IPS-18c (cell line): ENCODE measurements at regions not wholly inside any gene's neighbourhood (a gene's known extent, or its start where the extent isn't known, plus 50 kb on each side); places are given as distances from the start of the nearest gene placed in this dataset.

Source experiments
- H3K4me3 ChIP-seq: 2 replicates; pipeline ENCODE4 v1.7.0; 2013; ENCODE audit warnings: low read depth, mild to moderate bottlenecking, low read length, moderate library complexity; ENCODE audit not compliant: insufficient read depth
- H3K9me3 ChIP-seq: one replicate; pipeline ENCODE4 v1.6.1; 2013; ENCODE audit warnings: mild to moderate bottlenecking, low read length, moderate library complexity; ENCODE audit not compliant: control insufficient read depth, insufficient read depth

DNA sequence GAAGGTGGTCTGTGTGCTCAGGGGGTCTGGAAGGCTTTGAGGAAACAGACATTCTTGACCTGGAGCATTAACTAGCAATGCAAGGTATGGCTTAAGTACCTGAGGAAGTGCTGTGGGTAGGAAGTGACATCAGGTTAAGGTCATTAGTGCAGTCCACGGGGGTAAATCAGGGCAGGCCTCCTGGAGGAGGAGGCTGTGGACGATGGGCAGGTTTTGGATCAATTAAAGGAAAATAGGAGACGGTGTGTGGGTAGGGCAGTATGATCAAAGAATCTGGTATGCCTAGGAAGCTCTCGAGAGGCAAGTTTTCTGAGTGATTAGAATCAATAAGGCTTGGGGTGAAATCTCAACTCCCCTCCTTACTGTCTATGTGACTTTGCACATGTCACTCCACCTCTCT, 295.3 kb downstream of the AACS start:
- Histone ChIP-seq H3K4me3 (no peak overlapping the region), H3K9me3 (no peaks in the 10 kb centered on the region)

DNA sequence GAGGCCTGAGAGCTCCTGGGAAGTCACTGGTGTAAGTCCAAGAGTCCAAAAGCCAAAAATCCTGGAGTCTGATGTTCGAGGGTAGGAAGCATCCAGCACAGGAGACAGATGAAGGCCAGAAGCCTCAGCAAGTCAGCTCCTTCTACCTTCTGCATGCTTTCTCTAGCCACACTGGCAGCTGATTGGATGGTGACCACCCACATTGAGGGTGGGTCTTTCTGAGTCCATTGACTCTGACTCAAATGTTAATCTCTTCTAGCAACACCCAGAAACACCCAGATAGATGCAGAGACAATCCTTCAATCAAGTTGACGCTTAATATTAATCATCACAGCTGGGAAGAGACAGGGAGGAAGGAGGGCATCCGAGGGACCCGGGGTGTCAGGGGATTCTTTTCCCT, 305.8 kb downstream of the AACS start:
- no peak overlapping the region for H3K4me3 ChIP-seq
- no peaks in the 10 kb centered on the region for H3K9me3 ChIP-seq

DNA sequence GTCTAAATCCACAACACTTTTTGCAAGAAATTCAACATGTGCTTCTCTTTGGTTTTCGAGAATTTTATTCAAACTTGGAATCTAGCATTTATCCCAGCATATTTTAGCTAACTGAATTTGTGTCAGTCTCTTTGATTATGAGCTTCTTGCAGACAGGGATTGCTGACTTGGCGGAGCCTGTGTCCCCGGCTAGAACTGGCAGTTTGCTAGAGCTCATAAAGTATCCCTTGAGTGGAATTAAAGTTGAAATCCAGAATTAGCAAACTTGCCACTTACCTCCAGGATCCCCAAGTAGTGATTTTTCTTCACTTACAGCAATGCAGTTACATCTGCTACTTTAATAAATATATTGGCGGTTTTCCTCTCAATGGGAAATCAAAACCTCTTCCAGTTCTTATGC, 306.9 kb downstream of the AACS start:
- no peak overlapping the region for H3K4me3 ChIP-seq
- no peaks in the 10 kb centered on the region for H3K9me3 ChIP-seq

DNA sequence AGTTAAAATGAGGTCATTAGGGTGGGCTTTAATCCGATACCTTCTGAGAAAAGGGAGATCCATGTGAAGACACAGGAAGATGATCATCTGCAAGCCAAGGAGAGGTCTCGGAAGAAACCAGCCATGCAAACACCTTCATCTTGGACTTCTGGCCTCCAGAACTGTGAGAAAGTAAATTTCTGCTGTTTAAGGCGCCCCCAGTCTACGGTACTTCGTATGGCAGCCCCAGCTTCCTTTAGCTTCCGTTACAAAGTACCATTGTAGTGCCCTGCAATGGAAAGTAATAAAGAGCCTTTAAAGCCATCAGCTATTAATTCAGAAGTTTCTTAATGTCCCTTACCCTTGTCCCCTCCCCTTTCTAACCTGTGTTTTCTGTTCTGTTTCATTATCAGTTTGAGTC, 308.1 kb downstream of the AACS start:
- no peak overlapping the region for H3K4me3 ChIP-seq
- no peaks in the 10 kb centered on the region for H3K9me3 ChIP-seq

DNA sequence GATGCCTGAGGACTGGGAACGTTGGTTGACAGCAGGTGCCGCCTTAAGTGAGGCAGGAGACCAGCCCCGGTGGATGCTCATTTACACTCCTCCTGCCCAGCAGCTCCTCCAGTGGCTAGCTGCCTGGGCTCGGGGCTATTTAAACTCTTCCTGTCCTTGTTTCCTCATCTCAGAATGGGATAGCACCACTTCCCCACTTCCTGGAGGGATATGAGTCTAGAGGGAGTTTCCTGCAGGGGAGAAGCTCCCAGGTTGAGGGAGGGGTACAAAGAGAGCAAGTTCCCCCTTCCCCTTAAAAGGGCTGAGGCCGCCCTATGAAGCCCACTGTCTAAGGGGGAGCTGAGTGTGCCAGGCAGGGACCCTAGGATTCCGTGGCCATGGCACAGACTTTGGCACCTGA, 311.2 kb downstream of the AACS start:
- no peak overlapping the region for H3K4me3 ChIP-seq

DNA sequence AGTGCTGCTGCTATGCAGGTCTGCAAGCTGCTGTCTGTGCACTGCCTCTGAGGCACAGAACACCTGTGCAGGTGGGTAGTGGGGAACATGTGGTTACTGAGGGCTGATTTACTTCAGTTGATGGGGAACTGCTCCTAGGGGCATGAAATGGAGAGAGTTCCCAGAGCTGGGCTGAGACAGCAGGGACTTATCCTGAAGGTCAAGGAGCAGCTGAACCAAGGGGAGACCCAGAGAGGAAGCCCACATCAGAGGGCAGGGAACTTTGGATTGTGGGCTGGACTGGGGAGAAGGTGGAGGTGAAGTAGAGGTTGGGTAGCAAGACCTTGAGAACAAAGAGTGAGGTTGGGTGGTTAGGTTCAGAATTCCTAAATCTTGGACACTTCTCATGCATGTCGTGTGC, 311.9 kb downstream of the AACS start:
- Histone ChIP-seq H3K4me3 (no peak overlapping the region), H3K9me3 (no peaks in the 10 kb centered on the region)

More for the DNA sequence above, 311.2 kb downstream of the AACS start:
- no peaks in the 10 kb centered on the region for H3K9me3 ChIP-seq

DNA sequence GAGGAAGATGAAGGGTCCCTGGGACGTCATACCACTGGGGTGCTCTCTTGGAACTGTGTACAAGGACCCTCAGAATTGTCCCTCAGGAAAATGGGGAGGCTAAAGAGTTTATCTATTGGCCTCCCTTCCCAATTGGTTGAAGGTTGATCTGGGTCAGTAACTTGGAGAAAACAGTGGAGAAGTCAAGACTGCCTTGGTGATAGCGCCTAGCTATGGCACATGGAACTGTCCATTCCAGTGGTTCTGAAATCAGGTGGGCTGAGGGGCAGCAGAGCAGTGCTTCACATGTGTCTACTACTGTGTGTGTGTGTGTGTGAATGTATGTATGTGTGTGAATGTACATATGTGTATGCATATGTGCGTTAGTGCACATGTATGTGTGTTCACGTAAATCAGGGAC, 316.1 kb downstream of the AACS start:
- H3K4me3 ChIP-seq: no peak overlapping the region
- H3K9me3 ChIP-seq: no peaks in the 10 kb centered on the region

DNA sequence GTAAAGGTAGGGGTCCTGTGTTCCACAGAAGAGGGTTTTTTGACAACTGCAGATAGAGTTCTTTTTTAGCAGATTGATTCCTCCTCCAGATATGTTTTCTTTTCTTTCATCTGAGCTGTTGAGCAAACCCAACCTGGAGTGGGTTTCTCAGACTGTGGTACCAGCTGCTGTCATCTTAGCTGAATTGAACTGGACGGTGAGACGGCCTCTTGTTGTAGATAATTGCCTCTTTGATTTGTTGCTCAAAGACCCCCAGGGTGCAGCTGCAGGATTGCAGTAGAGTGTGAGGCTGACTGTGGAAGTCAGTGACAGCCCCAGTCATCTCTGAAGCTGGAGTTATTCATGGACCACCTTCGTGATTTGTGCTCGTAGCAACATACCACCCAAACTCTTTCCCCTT, 317.7 kb downstream of the AACS start:
- H3K9me3 ChIP-seq: no peaks in the 10 kb centered on the region
- H3K4me3 ChIP-seq: no peak overlapping the region

DNA sequence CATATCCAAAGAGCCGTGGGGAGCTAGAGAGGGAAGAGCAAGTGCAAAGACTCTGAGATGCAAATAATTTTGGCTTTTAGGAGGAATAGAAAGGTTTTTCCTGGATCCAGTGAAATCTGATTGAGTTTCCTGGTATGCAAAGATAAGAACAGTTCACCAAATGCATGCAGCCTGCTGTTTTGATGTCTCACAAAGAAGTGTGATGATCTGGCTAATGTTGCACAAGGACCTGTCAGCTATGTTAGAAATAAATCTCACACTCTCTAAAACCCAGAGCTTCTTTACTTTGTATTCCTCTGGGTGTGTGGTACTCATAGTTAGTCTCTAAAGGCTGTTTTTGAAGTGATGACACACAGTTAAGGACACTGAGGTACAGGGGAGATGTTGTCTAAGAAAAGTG, 321.4 kb downstream of the AACS start:
- no peak overlapping the region for H3K4me3 ChIP-seq
- H3K9me3 ChIP-seq: no peaks in the 10 kb centered on the region

DNA sequence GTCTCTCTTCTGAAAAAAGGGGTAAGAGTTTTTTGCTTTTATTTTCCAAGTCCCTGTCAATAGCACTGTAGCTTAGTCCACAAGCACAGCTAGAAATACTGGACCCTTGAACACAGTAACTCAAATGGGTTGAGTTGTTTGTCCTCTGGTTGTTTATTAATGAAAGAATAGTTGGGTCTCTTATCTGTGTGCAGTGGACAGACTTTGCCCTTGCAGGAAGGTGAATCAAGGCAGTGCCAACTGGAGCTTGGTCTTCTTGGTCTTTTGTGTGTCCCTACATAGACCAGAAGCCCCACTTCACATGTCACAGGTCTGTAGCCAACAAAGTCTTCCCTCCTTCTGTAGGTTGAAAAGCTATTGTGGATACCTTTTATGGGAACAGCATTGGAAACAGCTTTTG, 322.0 kb downstream of the AACS start:
- Histone ChIP-seq H3K9me3 (no peaks in the 10 kb centered on the region), H3K4me3 (no peak overlapping the region)

DNA sequence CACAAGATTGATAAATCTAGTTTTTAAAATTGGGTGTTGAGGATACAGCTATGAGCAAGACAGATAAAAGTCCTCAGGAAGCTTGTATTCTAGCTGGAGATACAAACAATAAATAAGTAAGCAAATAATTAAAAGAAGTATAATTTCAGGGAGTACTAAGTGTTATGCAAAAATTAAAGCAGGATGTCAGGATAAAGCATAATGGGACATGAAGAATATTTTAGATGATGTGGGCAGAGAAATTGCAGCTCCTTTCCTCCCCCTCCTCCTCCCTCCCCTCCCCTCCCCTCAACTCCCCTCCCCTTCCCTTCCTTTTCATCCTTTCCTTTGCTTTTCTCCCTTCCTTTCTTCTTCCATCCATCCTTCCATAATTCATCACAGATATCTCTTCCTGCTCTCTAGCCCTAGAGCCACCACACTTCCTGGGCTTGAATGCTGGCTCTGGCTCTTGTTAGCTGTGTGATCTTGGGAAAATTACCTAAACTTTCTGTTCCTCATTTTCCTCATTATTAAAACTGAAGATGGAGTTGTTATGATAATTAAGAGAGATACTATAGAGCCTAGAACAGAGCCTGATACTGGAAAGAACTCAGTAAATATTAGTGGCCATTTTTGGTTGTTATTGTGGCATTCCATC, 323.9 kb downstream of the AACS start:
- H3K4me3 ChIP-seq: no peak overlapping the region
- peaks cover 2% of the 10 kb centered on the region for H3K9me3 ChIP-seq

DNA sequence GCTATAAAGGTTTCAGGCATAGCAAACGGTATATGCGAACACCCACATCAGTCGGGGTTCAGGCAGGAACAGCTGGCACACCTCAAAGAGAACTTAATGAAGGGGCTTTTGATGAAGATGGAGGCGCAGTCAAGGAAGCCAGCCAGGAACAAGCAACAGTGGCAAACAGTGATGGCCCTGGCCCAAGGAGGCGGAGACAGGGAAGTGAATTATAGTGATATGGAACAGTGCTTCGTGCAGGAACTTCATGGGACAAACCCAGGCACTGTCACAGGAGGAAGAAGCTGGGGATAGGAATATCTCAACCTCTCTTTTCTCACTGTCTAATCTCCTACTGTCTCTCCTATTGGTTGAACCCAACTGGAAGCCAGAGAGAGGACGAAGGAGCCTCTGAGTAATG, 328.3 kb downstream of the AACS start:
- no peak overlapping the region for H3K4me3 ChIP-seq
- H3K9me3 ChIP-seq: peaks cover 2% of the 10 kb centered on the region

DNA sequence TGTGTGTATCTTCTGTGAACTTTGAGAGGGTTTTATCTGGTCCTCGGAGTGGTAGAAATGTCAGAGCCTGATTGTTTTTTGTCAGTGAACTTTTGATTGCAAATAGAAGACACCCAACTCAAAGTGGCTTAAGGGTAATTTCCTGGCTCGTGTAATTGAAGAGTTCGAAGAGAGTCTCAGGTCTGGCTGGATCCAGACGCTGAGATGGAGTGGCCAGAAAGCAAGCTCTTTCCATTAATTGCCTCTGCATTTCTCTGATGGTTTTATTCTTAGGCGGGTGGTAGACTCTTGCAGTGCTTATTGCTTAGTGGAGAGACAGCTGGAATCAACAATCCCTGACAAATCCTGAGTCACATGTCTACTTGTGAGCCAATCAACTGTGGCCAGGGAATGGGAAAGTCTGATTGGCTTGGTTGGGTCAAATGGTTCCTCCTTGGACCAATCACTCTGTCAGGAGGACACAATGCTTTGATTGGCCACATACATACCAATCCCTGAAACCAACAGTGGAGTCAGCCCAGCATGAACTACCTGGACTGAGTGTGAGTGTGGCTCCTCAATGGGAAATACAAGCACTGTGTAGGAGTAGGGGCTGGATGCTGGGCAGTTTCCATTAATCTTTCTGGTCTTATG, 330.5 kb downstream of the AACS start:
- no peak overlapping the region for H3K4me3 ChIP-seq
- H3K9me3 ChIP-seq: peaks cover 2% of the 10 kb centered on the region

DNA sequence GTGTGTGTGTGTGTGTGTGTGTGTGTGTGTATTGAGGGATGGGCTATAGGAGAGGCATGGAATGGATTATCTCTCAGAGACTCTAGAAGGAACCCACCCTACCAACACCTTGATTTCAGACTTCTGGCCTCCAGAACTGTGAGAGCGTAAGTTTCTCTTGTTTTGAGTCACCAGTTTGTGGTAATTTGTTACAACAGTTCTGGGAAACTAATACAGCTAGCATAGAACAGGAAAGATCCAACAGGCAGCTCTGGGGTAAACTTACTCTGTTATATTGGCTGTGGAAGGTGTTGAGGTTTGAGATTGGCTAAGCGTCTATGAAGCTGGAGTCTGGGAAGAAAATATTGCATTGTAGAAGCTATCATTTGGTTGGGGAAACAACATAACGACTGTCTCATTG, 334.3 kb downstream of the AACS start:
- no peaks in the 10 kb centered on the region for H3K9me3 ChIP-seq
- no peak overlapping the region for H3K4me3 ChIP-seq

DNA sequence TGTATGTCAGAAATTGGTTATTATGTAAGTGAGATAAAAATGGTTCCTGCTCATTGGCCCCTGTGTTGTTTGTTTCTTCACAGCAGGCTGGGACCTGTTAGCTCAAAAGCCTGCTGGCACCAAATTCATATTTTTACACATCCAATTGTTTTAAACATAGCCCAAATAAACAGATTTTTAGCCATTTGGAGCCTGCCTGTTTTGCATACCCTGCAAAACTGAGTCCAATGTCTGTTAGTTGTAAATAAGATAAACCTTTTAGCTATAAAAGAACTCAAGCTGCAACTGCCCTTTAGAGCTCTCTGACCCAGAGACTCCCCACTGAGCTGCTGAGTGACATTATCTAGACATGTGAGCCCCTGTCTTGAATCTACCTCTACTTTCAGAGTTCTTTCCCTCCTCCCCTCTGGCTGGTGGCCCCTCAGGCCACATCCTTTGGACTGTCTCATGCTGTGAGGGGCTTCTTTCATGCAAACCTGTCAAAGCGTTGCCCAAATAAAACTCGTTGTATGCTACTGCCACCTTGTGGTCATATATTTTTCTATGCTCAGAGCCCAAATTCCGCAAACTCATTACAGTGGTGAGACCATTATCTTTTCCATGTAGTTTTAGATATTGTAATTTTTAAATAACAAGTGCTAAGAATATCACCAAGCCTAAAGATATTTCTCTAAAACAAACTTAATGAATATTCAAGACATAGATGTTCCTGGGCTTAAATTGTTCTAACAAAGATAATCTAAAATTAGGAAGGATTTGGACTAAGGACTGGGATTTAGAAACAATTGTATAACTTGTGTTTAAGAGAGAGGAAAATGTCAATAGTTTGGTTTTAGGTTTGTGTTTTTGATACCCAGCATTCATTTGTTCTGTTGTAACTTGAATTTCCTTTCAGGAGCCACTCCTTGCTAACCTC, 337.9 kb downstream of the AACS start:
- Histone ChIP-seq H3K4me3 (no peak overlapping the region), H3K9me3 (no peaks in the 10 kb centered on the region)

DNA sequence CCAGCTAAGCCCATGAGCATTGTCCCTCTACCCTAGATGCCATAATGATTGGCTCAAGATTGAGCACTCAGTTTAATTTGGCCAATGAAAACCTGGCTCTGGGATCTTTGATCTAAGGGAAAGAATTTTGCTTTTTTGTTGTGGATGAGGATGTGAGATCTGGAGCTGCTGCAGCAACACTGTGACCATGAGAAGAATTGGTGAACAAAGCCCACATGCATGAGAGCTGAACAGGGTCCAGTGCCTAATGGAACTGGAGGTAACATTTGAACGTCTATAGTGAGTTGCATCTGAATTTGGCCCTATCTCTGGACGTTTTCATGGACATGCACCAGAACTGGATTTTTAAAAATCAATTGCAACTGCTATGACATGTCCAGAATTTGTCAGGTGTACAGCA, 338.6 kb downstream of the AACS start:
- Histone ChIP-seq H3K9me3 (no peaks in the 10 kb centered on the region), H3K4me3 (no peak overlapping the region)

DNA sequence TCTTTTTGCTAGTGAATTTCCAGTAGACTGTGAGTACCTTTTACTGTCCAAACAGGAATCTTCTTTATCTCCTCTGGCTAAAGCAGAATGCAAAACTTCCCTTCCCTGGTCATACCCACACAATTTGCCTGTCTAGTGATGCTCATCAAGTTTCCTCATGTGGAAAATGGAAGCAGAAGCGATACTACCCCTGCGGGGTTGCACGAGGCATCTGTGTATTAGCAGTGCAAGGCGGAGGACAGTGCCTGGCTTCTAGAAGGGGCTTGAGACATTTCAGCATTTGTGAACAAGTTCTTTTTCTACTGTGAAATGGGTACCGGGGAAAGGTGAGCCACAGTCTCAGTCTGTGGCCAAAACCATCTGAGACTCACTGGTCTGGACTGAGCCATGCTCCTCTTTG, 340.9 kb downstream of the AACS start:
- H3K9me3 ChIP-seq: no peaks in the 10 kb centered on the region

DNA sequence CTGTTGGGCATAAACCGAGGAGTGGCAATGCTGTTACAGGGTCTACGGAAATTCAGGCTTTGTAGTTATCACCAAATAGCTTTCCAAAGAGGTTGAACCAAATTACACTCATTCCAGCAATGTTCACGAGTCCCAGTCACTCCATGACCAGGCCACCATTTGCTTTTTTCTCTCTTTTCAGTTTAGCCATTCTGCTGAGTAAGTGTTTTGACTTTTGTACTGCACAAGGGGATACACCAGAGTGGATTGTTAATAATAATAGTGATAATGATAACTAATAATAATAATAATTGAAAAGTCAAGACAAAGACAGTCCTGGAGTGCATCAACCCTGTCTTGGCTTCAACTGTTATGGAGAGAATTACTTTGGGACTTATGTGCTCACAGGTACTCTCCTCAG, 343.5 kb downstream of the AACS start:
- Histone ChIP-seq H3K4me3 (no peak overlapping the region), H3K9me3 (no peaks in the 10 kb centered on the region)

More for the DNA sequence above, 340.9 kb downstream of the AACS start:
- no peak overlapping the region for H3K4me3 ChIP-seq
